Uterus (tissue), 2 donors: ENCODE measurements at regions not wholly inside any gene's neighbourhood (a gene's known extent, or its start where the extent isn't known, plus 50 kb on each side); places are given as distances from the start of the nearest gene placed in this dataset.

ENCODE experiments used
- POLR2A ChIP-seq, 2 donors: fragments of 450-650 bp; IDR thresholded peaks; one replicate each; pipeline ENCODE4 v1.6.1; 2016; ENCODE audit warnings: antibody characterized with exemption in 2 of 2, mild to moderate bottlenecking in 1 of 2, moderate library complexity in 1 of 2
- TF ChIP-seq, protein P1 (sequence below), 4 experiments: fragments of 200-600 bp in 2 of 4; fragments of 450-650 bp in 2 of 4; sonication (generic) in 2 of 4; IDR thresholded peaks; one replicate each; pipeline ENCODE4 v1.5.1; 2016 to 2019; ENCODE audit warnings: antibody characterized with exemption in 4 of 4, mild to moderate bottlenecking in 2 of 4, moderate library complexity in 1 of 4

DNA sequence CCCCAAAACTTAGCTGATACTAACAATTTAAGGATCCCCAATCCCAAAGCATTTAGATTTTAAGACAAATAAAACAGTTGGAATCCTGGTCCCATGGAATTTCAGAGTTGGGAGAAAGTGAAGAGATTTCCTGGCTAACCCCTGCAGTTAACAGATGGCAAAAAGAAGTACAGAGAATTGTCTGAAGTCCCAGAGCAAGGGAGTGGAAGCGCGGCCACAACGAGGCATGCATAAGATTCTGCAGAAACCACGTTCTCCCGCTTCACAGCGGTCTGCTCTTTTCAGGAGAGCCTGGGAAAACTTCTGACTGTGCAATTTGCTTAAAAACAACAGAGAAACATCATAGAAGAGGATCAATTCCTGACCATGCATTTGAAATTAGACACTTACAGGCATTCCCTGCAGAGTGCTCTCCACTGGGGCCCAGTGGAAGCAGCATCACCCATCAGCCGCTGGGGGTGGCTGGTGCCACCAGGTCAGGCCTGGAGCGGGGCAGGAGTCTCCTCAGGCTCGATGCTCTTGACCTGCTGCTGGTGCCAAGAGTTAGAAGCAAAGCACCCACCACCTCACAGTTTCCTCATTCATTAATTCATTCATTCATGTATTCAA lies 226.7 kb upstream of the POU3F1 start:
- TF ChIP-seq, protein P1, sequence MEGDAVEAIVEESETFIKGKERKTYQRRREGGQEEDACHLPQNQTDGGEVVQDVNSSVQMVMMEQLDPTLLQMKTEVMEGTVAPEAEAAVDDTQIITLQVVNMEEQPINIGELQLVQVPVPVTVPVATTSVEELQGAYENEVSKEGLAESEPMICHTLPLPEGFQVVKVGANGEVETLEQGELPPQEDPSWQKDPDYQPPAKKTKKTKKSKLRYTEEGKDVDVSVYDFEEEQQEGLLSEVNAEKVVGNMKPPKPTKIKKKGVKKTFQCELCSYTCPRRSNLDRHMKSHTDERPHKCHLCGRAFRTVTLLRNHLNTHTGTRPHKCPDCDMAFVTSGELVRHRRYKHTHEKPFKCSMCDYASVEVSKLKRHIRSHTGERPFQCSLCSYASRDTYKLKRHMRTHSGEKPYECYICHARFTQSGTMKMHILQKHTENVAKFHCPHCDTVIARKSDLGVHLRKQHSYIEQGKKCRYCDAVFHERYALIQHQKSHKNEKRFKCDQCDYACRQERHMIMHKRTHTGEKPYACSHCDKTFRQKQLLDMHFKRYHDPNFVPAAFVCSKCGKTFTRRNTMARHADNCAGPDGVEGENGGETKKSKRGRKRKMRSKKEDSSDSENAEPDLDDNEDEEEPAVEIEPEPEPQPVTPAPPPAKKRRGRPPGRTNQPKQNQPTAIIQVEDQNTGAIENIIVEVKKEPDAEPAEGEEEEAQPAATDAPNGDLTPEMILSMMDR (IDR thresholded peaks at IDR 0.05): no peak
- TF ChIP-seq POLR2A (IDR thresholded peaks at IDR 0.05): no peak
